Upper lobe of right lung (tissue), 1 donor: ENCODE measurements at regions not wholly inside any gene's neighbourhood (a gene's known extent, or its start where the extent isn't known, plus 50 kb on each side); places are given as distances from the start of the nearest gene placed in this dataset.

Experiments used
- ATAC-seq: fragments of 200-7000 bp; cut with Tn5 transposase; one replicate; pipeline ENCODE4 v1.9.1; 2020; ENCODE audit warnings: mild to moderate bottlenecking, moderate library complexity
- DNase-seq: peaks from one replicate; pipeline ENCODE4 v3.0.0-alpha.2; 2020
- H3K27ac ChIP-seq: fragments of 200-600 bp; one replicate; pipeline ENCODE4 v1.8.0; 2022
- H3K27me3 ChIP-seq: fragments of 200-600 bp; one replicate; pipeline ENCODE4 v1.8.0; 2022; ENCODE audit warnings: mild to moderate bottlenecking
- H3K36me3 ChIP-seq: fragments of 200-600 bp; one replicate; pipeline ENCODE4 v1.8.0; 2022
- H3K4me1 ChIP-seq: fragments of 200-600 bp; one replicate; pipeline ENCODE4 v1.8.0; 2022
- H3K4me3 ChIP-seq: fragments of 200-600 bp; one replicate; pipeline ENCODE4 v1.8.0; 2022; ENCODE audit warnings: mild to moderate bottlenecking
- H3K9me3 ChIP-seq: fragments of 200-600 bp; one replicate; pipeline ENCODE4 v1.8.0; 2022
- intact Hi-C: fragments of 100-400 bp; cut with DNase I; formaldehyde crosslinking; loops from one replicate; pipeline ENCODE4 v1.11.0; 2022
- TF ChIP-seq, protein P1 (sequence below): fragments of 200-600 bp; IDR thresholded peaks from one replicate; pipeline ENCODE4 v1.8.0; 2022; ENCODE audit warnings: antibody characterized with exemption
- donor health status: DM: no; HTN: yes; CAD: no; lungs with severe emphysema.

DNA sequence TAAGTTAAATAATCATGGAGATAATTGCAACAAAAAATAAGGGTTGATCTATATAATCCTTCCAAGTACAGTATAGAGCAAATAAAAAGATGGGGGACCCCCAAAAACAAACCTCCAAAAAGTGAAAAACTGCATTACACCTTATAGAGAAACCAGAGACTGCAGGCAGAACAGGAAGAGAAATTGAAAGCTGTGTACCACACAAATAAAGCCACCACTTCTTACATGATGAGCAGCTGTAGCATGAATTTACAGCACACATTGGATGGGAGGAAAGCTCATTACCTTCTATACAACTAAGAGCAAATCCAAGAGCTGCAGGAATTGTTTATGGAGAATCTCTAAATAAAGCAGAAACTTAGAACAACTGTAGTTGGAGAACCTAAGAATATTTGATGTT lies 152.4 kb upstream of the PDE5A start:
- ATAC-seq = no peak
- no peak overlapping the region for H3K4me3 ChIP-seq
- no peaks in the 10 kb centered on the region for H3K9me3 ChIP-seq
- intact Hi-C loops = no loop called here
- H3K27me3 ChIP-seq = no peaks in the 10 kb centered on the region
- no peak overlapping the region for H3K27ac ChIP-seq
- no peaks in the 10 kb centered on the region for H3K4me1 ChIP-seq
- no peak for DNase-seq
- no peaks in the 10 kb centered on the region for H3K36me3 ChIP-seq
- TF ChIP-seq, protein P1, sequence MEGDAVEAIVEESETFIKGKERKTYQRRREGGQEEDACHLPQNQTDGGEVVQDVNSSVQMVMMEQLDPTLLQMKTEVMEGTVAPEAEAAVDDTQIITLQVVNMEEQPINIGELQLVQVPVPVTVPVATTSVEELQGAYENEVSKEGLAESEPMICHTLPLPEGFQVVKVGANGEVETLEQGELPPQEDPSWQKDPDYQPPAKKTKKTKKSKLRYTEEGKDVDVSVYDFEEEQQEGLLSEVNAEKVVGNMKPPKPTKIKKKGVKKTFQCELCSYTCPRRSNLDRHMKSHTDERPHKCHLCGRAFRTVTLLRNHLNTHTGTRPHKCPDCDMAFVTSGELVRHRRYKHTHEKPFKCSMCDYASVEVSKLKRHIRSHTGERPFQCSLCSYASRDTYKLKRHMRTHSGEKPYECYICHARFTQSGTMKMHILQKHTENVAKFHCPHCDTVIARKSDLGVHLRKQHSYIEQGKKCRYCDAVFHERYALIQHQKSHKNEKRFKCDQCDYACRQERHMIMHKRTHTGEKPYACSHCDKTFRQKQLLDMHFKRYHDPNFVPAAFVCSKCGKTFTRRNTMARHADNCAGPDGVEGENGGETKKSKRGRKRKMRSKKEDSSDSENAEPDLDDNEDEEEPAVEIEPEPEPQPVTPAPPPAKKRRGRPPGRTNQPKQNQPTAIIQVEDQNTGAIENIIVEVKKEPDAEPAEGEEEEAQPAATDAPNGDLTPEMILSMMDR = no peak

DNA sequence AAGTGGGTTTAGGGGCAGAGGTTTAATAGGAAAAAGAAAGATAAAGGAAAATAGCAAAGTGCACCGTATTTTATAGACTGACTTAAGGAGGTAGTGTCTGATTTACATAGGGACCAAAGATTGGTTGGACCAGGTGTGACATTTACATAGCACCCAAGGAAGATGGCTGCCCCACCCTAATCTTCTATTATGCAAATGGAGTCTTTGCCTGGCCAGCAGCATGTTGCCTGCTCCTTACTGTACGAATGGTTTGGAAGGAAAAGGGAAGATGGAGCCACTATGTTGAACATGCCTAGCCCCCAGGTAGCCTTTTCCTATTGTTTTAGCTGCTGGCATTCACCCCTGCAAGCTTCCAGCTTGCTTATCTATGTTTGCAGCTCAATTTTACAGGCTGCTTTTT lies 146.2 kb upstream of the PDE5A start:
- ATAC-seq (no peak), DNase-seq (no peak)
- TF ChIP-seq, protein P1 = no peak
- no peaks in the 10 kb centered on the region for H3K36me3 ChIP-seq
- no peaks in the 10 kb centered on the region for H3K27me3 ChIP-seq
- intact Hi-C loops = no loop called here
- H3K4me3 ChIP-seq = no peak overlapping the region
- no peaks in the 10 kb centered on the region for H3K9me3 ChIP-seq
- no peaks in the 10 kb centered on the region for H3K4me1 ChIP-seq
- no peak overlapping the region for H3K27ac ChIP-seq

- TF ChIP-seq, protein P1 = no peak
- Histone ChIP-seq H3K4me3 (no peak overlapping the region), H3K9me3 (no peaks in the 10 kb centered on the region), H3K36me3 (no peaks in the 10 kb centered on the region), H3K27ac (no peak overlapping the region), H3K4me1 (no peaks in the 10 kb centered on the region), H3K27me3 (no peaks in the 10 kb centered on the region)
- intact Hi-C loops = no loop called here
- ATAC-seq (no peak), DNase-seq (no peak)
These were observed 137.3 kb upstream of the PDE5A start for GRCh38 chr4:119765951-119766350.

DNA sequence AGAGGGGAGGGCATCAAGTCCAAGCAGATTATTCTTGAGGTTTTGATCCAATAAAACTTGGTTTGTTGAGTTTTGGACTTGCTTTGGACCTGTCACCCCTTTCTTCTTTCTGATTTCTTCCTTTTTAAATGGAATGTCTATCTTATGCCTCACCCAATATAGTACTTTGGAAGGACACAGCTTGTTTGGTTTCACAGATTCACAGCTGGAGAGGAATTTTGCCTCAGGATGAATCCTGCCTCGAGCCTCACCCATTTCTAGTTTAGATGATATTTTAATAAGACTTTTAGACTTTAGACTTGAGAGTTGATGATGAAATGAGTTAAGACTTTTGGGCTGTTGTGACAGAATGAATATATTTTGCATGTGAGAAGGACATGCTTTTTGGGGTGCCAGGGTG lies 136.9 kb upstream of the PDE5A start:
- DNase-seq = no peak
- no peaks in the 10 kb centered on the region for H3K27me3 ChIP-seq
- H3K36me3 ChIP-seq = no peaks in the 10 kb centered on the region
- intact Hi-C loops = no loop called here
- H3K4me3 ChIP-seq = no peak overlapping the region
- no peak overlapping the region for H3K27ac ChIP-seq
- H3K4me1 ChIP-seq = no peaks in the 10 kb centered on the region
- no peaks in the 10 kb centered on the region for H3K9me3 ChIP-seq
- ATAC-seq = no peak
- TF ChIP-seq, protein P1 = no peak

DNA sequence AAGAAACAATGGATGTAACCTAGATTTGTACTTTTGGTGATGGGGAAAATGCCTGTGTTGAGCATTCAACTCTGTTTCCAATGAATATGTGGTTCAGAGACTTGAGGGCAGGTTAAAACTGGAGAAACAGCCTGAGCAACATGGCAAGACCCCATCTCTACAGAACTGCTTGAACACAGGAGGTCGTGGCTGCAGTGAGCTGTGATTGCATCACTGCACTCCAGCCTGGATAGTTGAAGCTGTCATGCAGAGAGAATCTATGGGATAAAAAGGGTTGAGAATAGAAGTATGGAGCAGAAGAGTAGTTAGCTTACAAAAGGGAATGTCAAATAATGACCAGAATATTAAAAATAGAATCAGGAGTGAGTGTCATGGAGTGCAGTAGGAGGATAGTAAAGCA lies 134.8 kb upstream of the PDE5A start:
- H3K4me1 ChIP-seq = no peaks in the 10 kb centered on the region
- TF ChIP-seq, protein P1 = no peak
- no peaks in the 10 kb centered on the region for H3K9me3 ChIP-seq
- no peak overlapping the region for H3K27ac ChIP-seq
- no peaks in the 10 kb centered on the region for H3K36me3 ChIP-seq
- ATAC-seq (no peak), DNase-seq (no peak)
- intact Hi-C loops = no loop called here
- no peak overlapping the region for H3K4me3 ChIP-seq
- H3K27me3 ChIP-seq = no peaks in the 10 kb centered on the region

DNA sequence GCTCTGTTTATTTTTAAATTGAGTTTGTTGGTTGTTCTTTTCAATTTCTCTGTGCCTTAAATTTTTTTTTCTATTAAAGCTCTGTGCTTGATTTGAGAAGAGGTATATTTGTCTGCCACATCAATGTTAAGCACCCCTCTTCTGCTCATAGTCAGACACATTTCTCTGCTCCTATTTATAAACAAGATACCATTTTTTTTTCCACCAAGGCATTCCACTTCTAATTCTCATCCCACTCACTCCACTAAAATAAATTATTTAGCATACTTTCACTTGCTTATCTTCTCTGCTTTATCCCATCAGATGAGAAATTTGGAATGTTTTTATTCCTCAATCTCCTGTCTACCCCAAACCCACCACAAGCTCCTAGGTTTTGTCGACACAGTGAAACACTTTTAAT lies 127.0 kb upstream of the PDE5A start:
- DNase-seq = no peak
- ATAC-seq = no peak
- Histone ChIP-seq H3K4me3 (no peak overlapping the region), H3K9me3 (no peaks in the 10 kb centered on the region), H3K36me3 (no peaks in the 10 kb centered on the region), H3K27me3 (no peaks in the 10 kb centered on the region), H3K4me1 (no peaks in the 10 kb centered on the region), H3K27ac (no peak overlapping the region)
- intact Hi-C loops = no loop called here
- TF ChIP-seq, protein P1 = no peak
